H1 (cell line): ENCODE measurements at regions not wholly inside any gene's neighbourhood (a gene's known extent, or its start where the extent isn't known, plus 50 kb on each side); places are given as distances from the start of the nearest gene placed in this dataset.

Experiments used
- SAP30 ChIP-seq: fragments of 300-600 bp; sonication (generic); IDR thresholded peaks from 2 replicates; pipeline ENCODE4 v1.7.1; 2012; ENCODE audit warnings: low read length, moderate library complexity, mild to moderate bottlenecking, inconsistent platforms; ENCODE audit not compliant: insufficient read depth, insufficient replicate concordance

DNA sequence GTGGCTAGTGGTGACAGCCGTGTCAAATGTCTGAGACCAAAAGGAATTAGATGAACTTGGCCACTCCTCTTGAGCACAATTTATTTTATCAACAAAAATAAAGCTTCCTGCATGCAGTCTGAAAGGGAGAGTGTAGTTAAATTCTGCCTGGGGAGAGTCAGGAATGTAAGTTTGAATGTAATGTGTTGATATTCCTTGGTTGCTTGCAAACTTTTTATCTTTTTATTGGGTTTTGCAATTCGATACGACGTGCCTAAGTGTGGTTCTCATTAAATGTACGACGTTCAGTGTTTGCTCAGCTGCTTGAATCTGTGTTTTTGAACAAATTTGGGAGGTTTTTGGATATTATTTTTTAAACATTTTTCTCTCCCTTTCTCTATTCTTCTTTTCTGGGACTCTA is 839.9 kb downstream of the CCSER2 start (continued):
- no peak for TF ChIP-seq SAP30
